NCI-H1930 (cell line): ENCODE measurements at regions not wholly inside any gene's neighbourhood (a gene's known extent, or its start where the extent isn't known, plus 50 kb on each side); places are given as distances from the start of the nearest gene placed in this dataset.
"Not testable (repeated sequence)": the region's sequence is repeated elsewhere in the genome, so short reads cannot be mapped to it uniquely, and the experiment has no call there.

Source experiments
- DNase-seq, 2 experiments: peaks; one replicate each; lab custom pipeline; 2025; lab: John Stamatoyannopoulos, UW

GRCh38 chr6:1201547-1202200, 110.2 kb upstream of the FOXQ1 start:
- no peak for DNase-seq

DNA sequence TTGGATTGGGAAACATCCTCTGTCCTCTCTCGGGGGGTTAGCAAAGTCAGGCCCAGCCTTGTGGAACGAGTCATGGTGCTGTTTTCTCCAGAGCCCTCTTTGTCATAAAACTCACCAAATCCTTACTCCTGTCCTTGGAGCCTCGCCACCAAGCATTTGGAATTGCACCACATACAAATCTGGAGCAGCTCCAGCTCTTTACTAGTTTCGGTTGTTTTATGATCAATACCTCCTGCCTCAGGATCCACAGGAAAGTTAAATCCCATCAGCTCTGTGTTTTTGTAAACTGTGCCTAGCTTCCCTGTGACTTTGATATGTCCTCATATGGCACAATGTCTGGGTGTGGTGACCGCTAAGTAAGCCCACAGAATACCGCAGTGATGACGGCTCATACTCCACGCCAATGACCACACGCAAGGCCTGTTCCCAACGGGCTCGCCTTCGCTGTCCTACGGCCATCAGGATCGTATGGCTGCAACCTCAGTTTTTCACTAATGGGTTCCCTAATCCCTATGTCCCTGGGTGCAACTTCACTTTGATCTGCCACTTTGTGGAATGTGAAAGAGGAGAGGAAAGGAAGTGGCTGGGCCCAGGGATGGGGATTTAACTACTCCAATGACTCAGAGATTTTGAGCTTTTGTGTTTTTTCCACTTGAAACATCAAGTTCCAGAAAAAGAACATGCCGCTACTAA, 111.3 kb upstream of the FOXQ1 start:
- DNase-seq, result no peak

GRCh38 chr6:1200081-1200408, 111.9 kb upstream of the FOXQ1 start:
- DNase-seq, result no peak

GRCh38 chr6:1197309-1197708, 114.6 kb upstream of the FOXQ1 start:
- DNase-seq, result no peak

- DNase-seq, result no peak
Observed at GRCh38 chr6:1191141-1191630, 120.7 kb upstream of the FOXQ1 start.

DNA sequence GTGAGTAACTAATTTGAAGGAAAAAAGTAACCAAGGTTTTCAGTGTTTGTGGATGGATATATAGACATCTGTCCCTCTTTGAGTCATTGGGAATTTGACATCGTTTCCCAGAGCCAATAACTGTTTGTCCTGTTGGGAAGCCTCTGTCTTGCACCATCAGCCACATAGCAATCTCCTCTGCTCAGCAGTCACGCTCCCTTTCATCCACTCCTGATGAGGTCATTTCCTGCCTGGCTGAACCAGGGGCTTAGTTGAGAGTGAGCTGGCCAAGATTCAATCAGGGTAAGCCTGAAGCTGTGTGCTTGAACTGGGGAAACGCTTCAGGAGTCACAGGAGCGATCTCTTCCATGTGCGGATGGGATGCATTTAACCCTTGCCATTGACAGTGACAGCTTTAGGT, 121.5 kb upstream of the FOXQ1 start:
- DNase-seq, result no peak

- DNase-seq, result no peak
Observed at GRCh38 chr6:1188199-1188598, 123.7 kb upstream of the FOXQ1 start.

DNA sequence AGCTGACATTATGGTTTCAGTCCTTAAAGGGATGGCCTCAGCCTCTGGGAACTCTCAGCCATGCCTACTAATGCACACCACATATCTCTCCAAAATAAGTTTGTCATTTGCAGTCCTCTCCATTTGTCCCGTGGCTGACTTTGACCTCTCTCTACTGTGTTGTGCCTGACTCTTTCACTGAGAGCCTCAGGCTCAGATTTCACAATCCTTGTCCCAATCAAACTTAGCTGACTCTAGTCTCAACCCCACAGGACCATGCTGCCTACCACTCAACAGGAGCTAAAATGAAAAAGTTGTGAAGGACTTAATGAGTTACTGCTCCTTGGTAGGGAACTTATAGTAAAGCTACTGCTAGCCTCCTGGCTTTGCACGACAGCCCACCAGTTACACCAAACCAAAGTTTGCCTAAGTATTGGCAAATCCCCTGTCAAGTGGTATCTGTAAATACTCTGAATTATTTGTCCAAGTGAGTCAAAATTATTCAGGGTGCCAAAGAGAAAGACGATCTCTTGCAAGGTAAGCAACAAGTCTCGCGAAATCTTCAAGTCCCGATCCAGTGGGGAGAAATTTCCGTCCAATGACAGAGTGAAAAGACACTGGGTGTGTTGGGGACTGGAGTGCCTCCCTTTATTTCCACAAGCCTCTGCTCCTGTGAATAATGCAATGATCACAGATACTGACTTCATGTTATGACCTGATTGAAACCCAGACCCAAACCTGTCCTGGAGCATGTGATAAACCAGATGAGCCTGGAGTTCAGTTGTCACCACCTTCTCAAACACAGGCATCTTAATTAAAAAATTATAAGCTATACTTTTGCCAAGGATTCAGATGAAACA, 124.4 kb upstream of the FOXQ1 start:
- no peak for DNase-seq

GRCh38 chr6:1184318-1184717, 127.6 kb upstream of the FOXQ1 start:
- no peak for DNase-seq

DNA sequence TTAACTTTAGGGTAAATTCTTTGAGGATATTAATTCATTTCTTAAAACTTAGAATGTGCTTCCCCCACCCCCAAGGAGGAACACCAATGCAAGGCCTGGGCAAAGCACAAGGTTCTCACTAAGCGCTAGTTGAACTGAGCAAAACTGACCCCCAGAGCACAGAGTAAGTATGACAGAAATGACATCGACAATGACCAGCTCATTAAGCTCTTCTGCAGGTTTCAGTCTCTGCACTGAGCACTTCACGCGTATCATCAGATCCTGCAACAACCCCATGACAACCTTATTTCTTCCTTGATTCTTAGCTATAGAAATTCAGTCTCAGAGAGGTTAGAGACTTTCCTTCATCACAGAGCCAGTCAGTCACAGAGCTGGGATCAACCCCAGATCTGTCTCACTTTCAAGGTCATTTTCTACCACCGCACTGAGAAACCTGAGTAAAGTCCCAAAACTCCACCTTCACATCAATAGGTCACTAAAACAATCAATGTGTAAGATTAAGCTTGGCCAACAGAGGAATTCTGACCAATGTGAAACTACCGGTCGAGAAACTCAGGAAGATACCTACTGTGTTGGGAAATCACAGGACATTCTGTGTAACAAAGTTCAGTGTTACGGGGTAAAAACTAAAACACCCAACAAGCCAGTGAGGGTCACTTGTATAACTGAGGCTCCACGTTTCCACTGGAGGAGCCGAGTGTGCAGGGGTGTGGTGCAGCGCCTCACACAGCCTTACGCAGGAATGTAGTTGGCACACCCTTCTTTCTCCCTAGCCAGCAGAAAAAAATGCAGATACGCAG, 129.0 kb upstream of the FOXQ1 start:
- no peak for DNase-seq

DNA sequence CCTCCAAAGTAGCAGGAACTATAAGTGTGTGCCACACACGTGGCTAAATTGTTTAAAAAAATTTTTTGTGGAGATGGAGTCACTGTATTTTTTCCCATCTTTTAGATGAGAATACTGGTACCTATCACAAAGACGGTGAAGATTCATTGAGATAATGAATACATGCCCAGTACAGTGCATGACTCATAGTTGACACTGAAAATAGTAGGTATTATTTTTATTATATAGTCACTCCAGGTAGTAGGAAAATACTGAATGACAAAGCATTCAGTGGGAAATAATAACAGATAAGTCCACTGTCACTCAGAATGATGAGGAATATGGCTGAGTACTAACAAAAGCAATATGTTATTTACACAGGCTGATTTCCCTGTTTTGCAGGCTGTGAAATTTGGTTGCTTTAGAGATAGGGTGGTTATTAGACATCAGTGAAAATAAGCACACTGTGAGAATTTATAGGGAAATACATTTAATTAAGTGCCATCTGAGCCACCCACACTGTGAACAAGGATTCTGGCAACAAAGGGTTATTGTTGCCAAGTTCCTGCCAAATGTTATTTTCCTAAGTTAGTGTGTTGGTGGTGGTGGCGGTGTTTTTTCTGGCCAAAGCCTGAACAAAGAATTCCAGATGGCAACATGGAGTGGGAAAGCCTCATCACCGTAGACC, 129.8 kb upstream of the FOXQ1 start:
- no peak for DNase-seq

- DNase-seq, result no peak
Observed at GRCh38 chr6:1179571-1180459, 132.1 kb upstream of the FOXQ1 start.

GRCh38 chr6:1178590-1178989, 133.3 kb upstream of the FOXQ1 start:
- DNase-seq, result no peak

DNA sequence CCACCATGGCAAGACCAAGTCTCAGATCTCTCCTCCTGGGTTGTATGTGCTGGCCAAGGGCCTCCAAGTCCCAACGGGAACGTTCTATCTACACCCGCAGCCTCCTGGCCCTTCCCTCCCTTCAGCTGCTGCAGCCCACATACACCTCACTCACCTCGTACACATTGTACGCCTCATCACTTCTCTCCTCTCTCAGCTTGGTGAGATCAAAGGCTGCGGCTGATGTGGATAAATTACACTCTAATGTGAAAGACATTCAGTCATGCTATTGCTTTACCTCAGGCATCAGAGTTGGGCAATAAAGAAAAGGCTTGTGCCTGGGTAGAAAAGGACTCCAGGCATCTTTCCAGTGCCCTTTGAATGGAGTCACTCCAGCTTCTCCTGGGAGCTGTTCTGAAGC, 135.3 kb upstream of the FOXQ1 start:
- no peak for DNase-seq

DNA sequence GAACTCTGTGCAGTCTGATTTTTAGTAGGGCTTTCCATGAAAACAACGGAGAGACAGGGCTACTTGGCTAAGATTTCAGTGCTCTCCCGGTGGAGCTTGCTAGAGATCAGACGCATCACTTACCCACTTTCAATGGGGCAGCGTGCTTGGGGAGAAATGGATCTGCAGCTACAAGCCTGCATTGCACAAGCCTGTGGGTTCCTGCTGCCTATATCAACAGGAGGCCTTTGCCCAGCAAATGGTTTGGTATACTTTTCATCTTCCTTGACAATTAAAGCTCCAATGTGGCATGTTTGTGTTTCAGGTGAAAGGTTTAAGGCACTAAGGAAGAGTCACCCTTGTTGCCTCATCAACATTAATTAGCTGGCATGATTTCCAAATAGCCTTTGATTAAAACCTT, 136.0 kb upstream of the FOXQ1 start:
- no peak for DNase-seq

GRCh38 chr6:1170794-1171193, 141.1 kb upstream of the FOXQ1 start:
- no peak for DNase-seq

DNA sequence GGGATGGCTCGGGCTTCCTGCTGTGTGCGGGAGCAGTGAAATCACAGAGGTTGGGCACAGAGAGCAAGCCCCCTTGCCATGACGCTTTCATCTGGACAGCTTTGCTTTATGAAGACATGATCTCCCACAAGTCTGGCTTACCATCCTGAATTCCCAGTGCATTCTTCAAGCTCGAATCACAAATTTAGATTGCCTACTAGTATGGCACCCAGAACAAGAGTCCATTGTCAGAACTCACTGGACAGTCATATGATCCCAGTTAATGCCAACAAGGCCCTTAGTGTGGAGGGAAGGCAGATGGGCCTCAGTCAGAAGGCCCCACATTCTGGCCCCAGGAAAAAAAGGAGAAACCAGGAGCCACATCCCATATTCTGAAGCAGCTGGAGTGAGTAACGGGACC, 147.3 kb upstream of the FOXQ1 start:
- DNase-seq, result no peak

DNA sequence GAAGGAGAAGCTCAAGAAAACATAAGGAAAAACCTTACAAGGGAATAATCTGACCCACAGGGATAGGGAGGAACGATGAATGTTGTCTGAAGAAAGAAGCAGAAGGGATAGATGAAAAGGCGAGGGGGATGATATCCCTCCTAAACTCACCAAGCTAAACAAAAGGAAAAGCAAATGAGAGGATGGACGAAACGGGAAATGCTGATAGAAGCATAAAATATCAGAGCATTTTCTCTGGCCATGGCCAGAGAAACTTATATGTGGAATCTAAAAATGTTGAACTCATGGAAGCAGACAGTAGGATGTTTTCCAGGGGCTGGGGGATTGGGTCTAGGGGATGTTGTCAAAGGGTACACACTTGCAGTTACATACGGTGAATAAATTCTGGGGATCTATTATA, 148.4 kb upstream of the FOXQ1 start:
- DNase-seq, result no peak

DNA sequence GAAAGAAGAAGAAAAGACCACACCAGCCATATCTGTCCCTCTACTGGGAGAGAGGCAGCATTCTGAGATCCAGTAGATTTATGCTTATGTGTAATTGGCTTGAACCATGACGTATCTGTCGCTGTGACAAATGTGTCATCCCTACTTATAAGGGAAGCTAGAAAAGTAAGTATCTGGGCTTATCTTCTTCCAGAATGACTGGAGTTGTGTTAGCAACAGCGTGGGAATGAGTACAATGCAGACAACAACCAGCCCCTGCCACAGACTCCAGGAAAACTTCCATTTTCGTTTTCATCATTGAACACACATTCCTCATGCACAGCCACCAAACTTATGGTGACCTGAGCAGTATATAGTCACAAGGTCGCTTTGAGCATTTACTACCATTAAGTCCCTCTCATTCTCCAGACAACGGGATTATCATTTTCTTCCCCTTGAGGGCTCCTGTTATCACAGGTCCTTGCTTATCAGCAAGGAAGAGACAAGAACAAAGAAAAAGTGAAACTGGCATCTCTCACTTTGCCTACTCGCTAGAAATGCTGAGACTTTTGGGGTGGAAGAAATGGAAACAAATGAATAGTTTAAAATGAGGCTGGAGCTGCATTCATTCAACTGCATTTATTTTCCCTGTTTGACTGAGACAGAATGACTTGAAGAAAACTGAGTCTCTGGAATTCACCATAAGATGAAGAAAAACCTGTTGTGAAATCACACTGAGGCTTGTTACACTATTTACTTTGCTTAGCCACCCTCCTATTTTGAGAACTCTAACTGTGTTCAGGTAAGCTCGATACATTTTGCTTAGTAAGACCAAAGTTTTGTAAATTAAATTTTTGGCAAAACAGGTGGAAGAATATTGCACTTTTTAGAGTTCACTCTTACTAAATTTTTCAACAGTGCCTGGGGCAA, 149.3 kb upstream of the FOXQ1 start:
- DNase-seq, result no peak

- not testable (repeated sequence) for DNase-seq
Observed at GRCh38 chr6:1156411-1156810, 155.5 kb upstream of the FOXQ1 start.
